ENCODE measurements at regions not wholly inside any gene's neighbourhood (a gene's known extent, or its start where the extent isn't known, plus 50 kb on each side); places are given as distances from the start of the nearest gene placed in this dataset.

DNA sequence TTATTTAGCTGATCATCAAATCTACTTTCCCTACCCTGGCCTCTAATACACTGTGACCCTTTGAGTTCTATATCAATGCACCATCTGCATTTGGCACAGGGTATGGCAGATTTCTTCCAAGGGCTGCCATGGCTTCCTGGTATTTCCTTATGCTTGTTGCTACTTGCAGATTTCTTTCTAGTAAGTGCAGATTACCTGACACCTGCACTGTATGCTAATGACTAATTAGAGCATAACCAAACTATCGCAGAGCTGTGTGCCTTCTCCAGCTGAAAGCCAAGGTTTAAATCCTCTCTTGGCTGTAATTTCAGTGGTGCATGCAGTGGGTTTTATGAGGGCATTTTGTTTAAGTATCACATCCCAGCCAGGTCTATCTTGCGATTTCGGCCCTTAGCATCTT is 293.7 kb downstream of the KIF4B start:
- Mint-ChIP-seq H3K9me3 (peaks cover 8% of the 10 kb centered on the region), H3K4me3 (no peak overlapping the region), H3K36me3 (no peaks in the 10 kb centered on the region), H3K4me1 (ENCODE audit: low read depth in 2 of 2) (no peaks in the 10 kb centered on the region), H3K27ac (no peak overlapping the region), H3K27me3 (peaks cover 0 to 6% of the 10 kb centered on the region in 2 donors)
- ATAC-seq, result no peak
- DNase-seq (ENCODE audit: low spot score), result no peak

DNA sequence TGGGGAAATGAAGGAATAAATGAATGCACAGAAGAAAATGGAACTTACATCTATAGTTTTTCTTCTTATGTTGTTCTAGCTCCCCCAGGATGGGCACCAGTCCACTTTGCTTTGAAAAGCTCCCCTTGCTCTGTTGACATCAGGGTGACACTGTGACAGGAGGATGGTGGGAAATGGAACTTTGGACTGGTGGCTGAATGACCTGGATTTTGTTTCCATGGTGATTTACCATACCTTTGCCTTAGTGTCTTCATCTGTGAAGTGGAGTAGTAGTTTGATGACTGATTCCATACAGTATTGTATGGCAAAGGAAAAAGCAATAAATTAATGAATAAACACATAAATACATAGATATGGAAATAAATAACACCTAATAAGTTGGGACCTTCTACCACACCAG is 294.7 kb downstream of the KIF4B start:
- Mint-ChIP-seq H3K27ac (no peak overlapping the region), H3K9me3 (peaks cover 8% of the 10 kb centered on the region), H3K27me3 (peaks cover 0 to 6% of the 10 kb centered on the region in 2 donors)

DNA sequence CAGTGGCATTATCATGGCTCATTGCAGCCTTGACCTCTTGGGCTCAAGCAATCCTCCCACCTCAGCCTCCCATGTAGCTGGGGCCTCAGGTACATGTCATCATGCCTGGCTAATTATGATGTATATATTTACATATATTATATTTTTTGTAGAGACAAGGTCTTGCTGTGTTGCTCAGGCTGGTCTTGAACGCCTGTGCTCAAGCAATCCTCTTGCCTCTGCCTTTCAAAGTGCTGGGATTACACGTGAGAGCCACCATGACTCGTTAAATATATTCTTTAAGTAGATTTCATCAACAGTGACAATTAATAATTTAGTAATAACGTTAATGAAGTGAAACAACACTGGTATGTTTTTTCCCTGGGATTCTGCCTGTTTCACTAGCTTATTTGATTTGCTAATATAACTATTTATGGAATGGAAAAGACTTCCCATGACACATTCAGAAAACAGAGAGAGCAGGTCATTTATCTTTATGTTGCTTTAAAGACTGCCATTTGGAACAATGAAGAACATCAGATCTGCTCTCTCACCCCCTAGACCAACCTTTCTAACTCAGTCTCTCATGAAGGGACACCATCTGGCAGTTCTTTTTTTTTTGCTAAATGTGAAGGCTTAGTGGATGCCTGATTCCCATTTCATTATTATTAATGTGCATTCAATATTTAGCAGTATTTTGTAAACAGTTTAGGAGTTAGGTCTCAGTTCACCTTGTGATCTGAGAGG is 295.6 kb downstream of the KIF4B start:
- Mint-ChIP-seq H3K9me3 (peaks cover 8% of the 10 kb centered on the region), H3K4me1 (ENCODE audit: low read depth in 2 of 2) (no peaks in the 10 kb centered on the region), H3K27ac (no peak overlapping the region), H3K4me3 (no peak overlapping the region), H3K27me3 (peaks cover 0 to 6% of the 10 kb centered on the region in 2 donors), H3K36me3 (no peaks in the 10 kb centered on the region)
- ATAC-seq, result no peak
- no peak for DNase-seq (ENCODE audit: low spot score)

More for the DNA sequence above, 294.7 kb downstream of the KIF4B start:
- no peak overlapping the region for H3K4me3 Mint-ChIP-seq
- ATAC-seq, result no peak
- no peaks in the 10 kb centered on the region for H3K36me3 Mint-ChIP-seq
- no peaks in the 10 kb centered on the region for H3K4me1 Mint-ChIP-seq (ENCODE audit: low read depth in 2 of 2)
- DNase-seq (ENCODE audit: low spot score), result no peak

DNA sequence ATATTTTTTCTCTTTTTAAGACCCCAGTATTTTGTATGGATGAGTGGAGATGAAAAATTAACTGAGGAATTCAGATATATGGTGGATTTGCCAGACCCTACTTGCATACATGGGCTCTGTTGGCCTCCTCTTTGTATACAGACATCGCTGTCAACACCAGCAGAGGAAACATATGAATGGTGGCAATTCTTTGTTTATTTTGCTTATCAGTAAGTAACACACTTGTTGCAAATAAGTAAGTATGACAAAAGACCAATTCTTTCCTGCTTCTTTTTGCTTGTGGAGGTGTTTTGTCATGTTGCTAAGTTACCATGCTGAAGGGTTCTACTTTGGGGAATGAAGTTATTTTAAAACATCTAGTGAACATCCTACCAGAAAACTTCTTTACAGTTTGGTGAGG is 298.2 kb downstream of the KIF4B start:
- H3K27me3 Mint-ChIP-seq, result peaks cover 0 to 6% of the 10 kb centered on the region in 2 donors
- no peaks in the 10 kb centered on the region for H3K36me3 Mint-ChIP-seq
- H3K9me3 Mint-ChIP-seq, result peaks cover 10% of the 10 kb centered on the region
- no peak overlapping the region for H3K4me3 Mint-ChIP-seq
- ATAC-seq (no peak), DNase-seq (ENCODE audit: low spot score) (no peak)
- H3K27ac Mint-ChIP-seq, result no peak overlapping the region
- no peaks in the 10 kb centered on the region for H3K4me1 Mint-ChIP-seq (ENCODE audit: low read depth in 2 of 2)

DNA sequence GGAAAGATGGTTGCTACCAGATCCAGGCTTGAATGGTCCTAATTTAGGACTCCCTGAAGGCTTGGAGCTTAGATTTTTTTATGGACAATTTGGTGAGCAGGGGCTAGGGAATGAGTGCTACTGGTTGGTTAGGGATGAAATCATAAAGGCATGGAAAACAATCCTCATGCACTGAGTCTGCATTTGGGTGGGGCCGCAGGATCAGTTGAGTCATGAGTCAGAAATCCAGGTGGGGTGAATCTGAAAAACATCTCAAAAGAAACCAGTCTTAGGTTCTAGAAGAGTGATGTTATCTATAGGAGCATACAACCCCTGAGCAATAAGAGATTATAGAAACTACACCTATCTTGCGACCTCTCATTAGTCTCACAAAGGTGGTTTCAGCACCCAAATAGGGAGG is 300.0 kb downstream of the KIF4B start:
- Mint-ChIP-seq H3K27me3 (peaks cover 0 to 6% of the 10 kb centered on the region in 2 donors), H3K27ac (no peak overlapping the region), H3K36me3 (no peaks in the 10 kb centered on the region), H3K4me1 (ENCODE audit: low read depth in 2 of 2) (no peaks in the 10 kb centered on the region), H3K4me3 (no peak overlapping the region), H3K9me3 (peaks cover 15% of the 10 kb centered on the region)
- DNase-seq (ENCODE audit: low spot score) (no peak), ATAC-seq (no peak)

DNA sequence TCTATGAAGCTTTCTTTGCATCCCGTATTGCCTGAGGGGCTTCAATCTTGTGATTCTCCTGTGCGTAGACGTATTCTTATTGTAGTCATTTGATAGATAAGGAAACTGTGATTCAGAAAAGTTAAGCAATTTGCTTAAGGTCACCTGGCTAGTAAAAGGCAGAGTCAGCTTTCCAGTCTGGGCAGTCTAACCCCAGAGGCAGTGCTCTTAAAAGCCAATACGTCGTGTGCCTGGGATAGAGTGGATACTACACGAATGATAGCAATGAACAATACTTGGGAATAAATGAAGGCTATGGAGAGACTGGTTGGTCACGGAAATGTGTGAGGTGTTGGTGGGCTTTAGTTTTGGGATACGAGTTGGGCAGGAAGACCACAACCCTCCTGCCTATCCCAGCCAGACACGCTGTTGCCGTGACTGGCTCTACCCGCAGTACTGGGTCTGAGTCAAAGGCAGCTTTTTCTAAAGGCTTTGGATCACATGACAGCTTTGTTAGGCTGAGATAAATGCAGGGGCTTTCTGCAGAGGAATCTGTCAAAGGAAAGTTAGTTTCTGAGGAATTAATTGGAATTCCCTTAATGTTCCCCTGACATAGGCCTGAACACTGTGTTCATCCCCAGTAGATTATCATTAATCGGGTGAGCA is 302.6 kb downstream of the KIF4B start:
- ATAC-seq (no peak), DNase-seq (ENCODE audit: low spot score) (no peak)
- peaks cover 17% of the 10 kb centered on the region for H3K9me3 Mint-ChIP-seq
- no peaks in the 10 kb centered on the region for H3K36me3 Mint-ChIP-seq
- H3K27ac Mint-ChIP-seq, result no peak overlapping the region
- H3K4me3 Mint-ChIP-seq, result no peak overlapping the region
- no peaks in the 10 kb centered on the region for H3K4me1 Mint-ChIP-seq (ENCODE audit: low read depth in 2 of 2)
- H3K27me3 Mint-ChIP-seq, result no peaks in the 10 kb centered on the region

DNA sequence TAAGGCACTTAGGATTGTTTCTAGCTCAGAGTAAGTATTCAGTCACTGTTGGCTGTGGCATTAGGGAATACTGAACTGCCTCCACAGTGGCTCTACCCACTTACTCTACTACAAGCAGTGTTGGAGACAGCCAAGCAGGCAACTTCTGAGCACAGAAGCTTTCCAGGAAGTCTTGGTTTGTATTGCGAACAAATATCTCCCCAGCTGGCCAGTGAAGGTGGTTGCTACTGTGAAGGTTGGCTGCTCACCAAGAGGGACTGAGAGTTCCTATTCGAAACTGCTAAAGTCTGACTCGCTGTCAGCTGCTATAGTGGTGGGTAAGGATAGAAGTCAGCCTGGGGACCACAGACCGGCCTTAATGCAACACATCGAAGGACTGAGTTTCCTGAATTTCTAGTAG is 319.1 kb downstream of the KIF4B start:
- no peak overlapping the region for H3K27ac Mint-ChIP-seq
- no peaks in the 10 kb centered on the region for H3K36me3 Mint-ChIP-seq
- H3K4me3 Mint-ChIP-seq, result no peak overlapping the region
- no peaks in the 10 kb centered on the region for H3K27me3 Mint-ChIP-seq
- ATAC-seq (no peak), DNase-seq (ENCODE audit: low spot score) (no peak)
- peaks cover 3% of the 10 kb centered on the region for H3K9me3 Mint-ChIP-seq
- H3K4me1 Mint-ChIP-seq (ENCODE audit: low read depth in 2 of 2), result no peaks in the 10 kb centered on the region

DNA sequence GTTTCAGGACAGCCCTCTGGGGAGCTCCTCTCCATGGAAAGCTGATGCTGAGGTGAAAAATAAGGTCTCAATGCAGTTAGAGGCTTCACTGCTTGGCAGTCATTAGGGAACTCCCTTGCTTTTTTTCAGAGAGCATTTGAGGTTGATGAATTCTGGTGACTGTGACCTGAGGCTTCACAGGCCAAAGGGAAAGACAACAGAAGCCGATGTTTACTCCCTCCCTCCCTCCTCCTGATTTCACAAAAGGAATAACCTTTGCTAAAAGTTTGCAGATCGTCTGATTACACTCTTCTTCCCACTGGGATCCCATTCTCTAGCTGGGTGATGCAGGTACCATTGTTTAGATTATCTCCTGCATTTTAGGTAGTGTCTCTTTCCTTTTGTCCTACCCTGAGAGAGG is 329.4 kb downstream of the KIF4B start:
- Mint-ChIP-seq H3K4me3 (no peak overlapping the region), H3K9me3 (peaks cover 12% of the 10 kb centered on the region), H3K4me1 (ENCODE audit: low read depth in 2 of 2) (no peaks in the 10 kb centered on the region), H3K27ac (no peak overlapping the region), H3K27me3 (no peaks in the 10 kb centered on the region), H3K36me3 (no peaks in the 10 kb centered on the region)
- no peak for DNase-seq (ENCODE audit: low spot score)
- no peak for ATAC-seq

DNA sequence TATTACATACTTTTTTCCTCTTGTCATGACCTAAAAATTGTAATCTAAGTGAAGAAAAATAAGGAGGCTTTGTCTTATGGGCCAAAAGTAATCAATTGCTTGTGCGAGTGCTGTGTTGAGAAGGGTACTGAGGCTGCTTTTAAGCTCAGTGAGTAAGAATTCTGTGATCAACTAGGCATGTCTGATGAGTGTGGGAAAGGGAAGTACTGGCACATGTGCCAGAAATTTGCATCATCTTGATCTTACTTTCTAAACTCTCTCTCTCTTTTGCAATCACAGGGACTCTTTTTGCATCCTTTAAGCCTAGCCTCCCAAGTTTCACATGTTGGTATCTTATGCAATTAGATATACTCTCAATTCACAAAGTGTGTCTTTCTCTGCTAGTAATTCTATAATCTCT is 329.9 kb downstream of the KIF4B start:
- H3K36me3 Mint-ChIP-seq, result no peaks in the 10 kb centered on the region
- no peaks in the 10 kb centered on the region for H3K27me3 Mint-ChIP-seq
- peaks cover 12% of the 10 kb centered on the region for H3K9me3 Mint-ChIP-seq
- H3K27ac Mint-ChIP-seq, result no peak overlapping the region
- DNase-seq (ENCODE audit: low spot score) (no peak), ATAC-seq (no peak)
- H3K4me1 Mint-ChIP-seq (ENCODE audit: low read depth in 2 of 2), result no peaks in the 10 kb centered on the region
- no peak overlapping the region for H3K4me3 Mint-ChIP-seq

DNA sequence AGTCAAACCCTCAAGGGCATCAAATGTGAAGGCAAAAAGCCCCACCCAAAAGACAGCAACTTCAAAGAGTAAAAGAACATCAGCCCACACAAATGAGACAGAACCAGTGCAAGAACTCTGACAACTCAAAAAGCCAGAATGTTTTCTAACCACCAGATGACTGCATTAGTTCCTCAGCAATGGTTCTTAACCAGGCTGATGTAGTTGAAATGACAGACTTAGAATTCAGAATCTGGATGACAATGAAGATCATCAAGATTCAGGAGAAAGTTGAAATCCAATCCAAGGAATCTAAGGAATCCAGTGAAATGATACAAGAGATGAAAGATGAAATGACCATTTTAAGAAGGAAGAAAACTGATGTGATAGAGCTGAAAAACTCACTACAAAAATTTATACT is 339.7 kb downstream of the KIF4B start:
- no peak overlapping the region for H3K4me3 Mint-ChIP-seq
- H3K27me3 Mint-ChIP-seq, result no peaks in the 10 kb centered on the region
- H3K27ac Mint-ChIP-seq, result no peak overlapping the region
- peaks cover 19% of the 10 kb centered on the region for H3K9me3 Mint-ChIP-seq
- H3K4me1 Mint-ChIP-seq (ENCODE audit: low read depth in 2 of 2), result no peaks in the 10 kb centered on the region
- H3K36me3 Mint-ChIP-seq, result peaks cover 4% of the 10 kb centered on the region
- no peak for DNase-seq (ENCODE audit: low spot score)
- ATAC-seq, result no peak

DNA sequence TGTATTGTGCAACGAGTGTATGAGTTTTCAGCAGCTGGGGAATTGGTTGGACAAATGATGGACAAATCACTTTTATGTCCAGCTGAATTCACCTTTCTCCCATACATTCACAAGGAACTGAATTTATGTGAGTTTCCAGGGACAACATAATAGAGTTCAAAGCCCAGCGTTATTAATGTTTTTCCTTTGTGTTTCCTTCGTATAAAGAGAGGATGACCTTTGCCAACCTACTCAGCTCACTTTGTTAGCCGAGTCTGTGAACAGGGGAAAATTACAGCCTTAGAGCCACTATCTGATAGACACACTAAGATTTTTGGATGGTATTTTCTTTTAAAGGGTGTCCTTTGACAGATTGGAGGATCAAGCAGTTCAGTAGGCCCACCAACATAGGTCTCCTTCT is 352.5 kb downstream of the KIF4B start:
- Mint-ChIP-seq H3K36me3 (no peaks in the 10 kb centered on the region), H3K4me1 (ENCODE audit: low read depth in 2 of 2) (no peaks in the 10 kb centered on the region), H3K27me3 (no peaks in the 10 kb centered on the region), H3K9me3 (peaks cover 11% of the 10 kb centered on the region), H3K4me3 (no peak overlapping the region), H3K27ac (no peak overlapping the region)
- ATAC-seq, result no peak
- no peak for DNase-seq (ENCODE audit: low spot score)

DNA sequence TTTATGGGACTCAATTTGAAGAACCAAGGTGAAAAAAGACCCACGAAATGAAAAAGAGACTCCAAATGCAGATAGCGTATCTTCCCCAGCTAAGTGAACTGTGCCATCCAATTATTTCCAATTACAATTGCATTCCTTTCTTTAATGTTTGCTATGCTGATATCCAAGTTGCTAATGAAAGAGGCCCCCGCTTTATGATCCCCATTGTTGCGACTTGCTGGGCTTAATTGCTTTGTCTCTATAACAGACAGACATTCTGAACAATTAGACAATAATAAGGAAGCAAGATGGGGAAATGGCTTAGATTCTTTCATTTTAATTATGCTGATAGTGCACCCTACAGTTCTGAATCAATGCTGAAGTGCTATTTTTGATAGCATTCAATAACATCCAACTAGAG is 354.3 kb downstream of the KIF4B start:
- DNase-seq (ENCODE audit: low spot score) (no peak), ATAC-seq (no peak)

DNA sequence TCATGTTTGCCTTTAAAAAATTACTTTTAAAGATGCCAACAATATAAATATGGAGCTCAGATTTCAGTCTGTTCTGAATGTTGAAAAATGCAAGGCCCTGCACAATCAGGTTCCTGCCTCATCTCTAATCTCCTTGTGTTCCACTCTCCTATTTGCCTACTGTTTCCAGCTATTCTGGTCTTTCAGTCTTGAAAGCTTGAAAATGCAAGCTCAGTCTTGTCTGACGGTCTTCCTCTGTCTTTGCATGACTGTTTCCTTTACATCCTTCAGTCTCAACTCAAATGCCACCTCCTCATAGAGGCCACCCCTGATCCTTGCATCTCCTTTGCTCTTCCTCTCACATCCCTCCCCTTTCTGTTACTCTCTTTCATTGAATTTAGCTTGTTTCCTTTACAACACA is 354.9 kb downstream of the KIF4B start:
- Mint-ChIP-seq H3K27me3 (no peaks in the 10 kb centered on the region), H3K36me3 (peaks cover 4% of the 10 kb centered on the region), H3K27ac (no peak overlapping the region), H3K9me3 (peaks cover 14% of the 10 kb centered on the region), H3K4me1 (ENCODE audit: low read depth in 2 of 2) (no peaks in the 10 kb centered on the region), H3K4me3 (no peak overlapping the region)
- ATAC-seq (no peak), DNase-seq (ENCODE audit: low spot score) (no peak)

More for the DNA sequence above, 354.3 kb downstream of the KIF4B start:
- Mint-ChIP-seq H3K36me3 (peaks cover 4% of the 10 kb centered on the region), H3K4me1 (ENCODE audit: low read depth in 2 of 2) (no peaks in the 10 kb centered on the region), H3K9me3 (peaks cover 12% of the 10 kb centered on the region), H3K27ac (no peak overlapping the region), H3K4me3 (no peak overlapping the region), H3K27me3 (no peaks in the 10 kb centered on the region)

DNA sequence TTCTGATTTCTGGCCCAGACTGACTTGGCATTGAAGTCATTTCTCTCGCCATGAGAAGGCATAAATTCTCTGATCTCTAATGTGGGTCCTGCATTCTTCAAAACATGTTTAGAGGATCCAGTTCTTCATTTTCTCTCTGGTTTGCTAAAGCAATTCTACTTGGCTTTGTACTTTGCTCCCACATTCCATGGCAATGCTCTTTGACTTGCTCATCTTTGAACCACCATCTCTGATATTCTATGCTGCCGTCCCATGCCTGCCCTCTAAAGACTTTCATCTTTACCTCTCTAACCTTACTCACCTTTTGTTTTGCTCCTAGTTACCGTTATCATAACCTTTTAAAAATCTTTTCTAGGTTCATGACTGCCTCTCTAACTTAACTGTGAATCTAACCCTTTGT is 366.9 kb downstream of the KIF4B start:
- Mint-ChIP-seq H3K9me3 (peaks cover 12% of the 10 kb centered on the region), H3K27me3 (no peaks in the 10 kb centered on the region), H3K4me3 (no peak overlapping the region), H3K27ac (no peak overlapping the region), H3K4me1 (ENCODE audit: low read depth in 2 of 2) (no peaks in the 10 kb centered on the region), H3K36me3 (no peaks in the 10 kb centered on the region)
- no peak for ATAC-seq
- DNase-seq (ENCODE audit: low spot score), result no peak

DNA sequence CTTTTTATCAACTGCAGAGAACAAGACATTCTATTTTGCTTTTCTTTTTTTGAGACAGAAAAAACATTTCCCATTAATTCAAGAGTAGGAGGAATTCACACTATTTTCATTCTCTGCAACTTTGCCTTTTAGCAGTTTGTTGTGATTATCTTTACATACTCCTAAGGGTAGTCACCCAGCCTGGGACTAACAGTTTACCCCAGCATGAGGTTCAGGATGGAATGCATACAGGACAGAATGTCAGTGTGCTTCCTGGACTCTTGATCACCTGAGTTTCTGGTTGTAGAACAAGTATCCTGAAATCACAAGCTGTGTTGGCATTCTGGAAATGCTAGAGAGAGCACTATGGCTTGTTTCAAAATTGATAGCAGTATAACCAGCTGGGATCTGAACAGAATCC is 368.1 kb downstream of the KIF4B start:
- Mint-ChIP-seq H3K4me1 (ENCODE audit: low read depth in 2 of 2) (no peaks in the 10 kb centered on the region), H3K9me3 (peaks cover 17% of the 10 kb centered on the region), H3K36me3 (no peaks in the 10 kb centered on the region), H3K4me3 (no peak overlapping the region), H3K27ac (no peak overlapping the region), H3K27me3 (peaks cover 0 to 6% of the 10 kb centered on the region in 2 donors)
- DNase-seq (ENCODE audit: low spot score), result no peak
- ATAC-seq, result no peak

Data from natural killer cell treated with Interleukin-12 subunit alpha and Interleukin-12 subunit beta and Interleukin-15 and Interleukin-18, amount 100 ng/mL, for 72 hours (primary cell).